ENCODE measurements at regions not wholly inside any gene's neighbourhood (a gene's known extent, or its start where the extent isn't known, plus 50 kb on each side); places are given as distances from the start of the nearest gene placed in this dataset.

DNA sequence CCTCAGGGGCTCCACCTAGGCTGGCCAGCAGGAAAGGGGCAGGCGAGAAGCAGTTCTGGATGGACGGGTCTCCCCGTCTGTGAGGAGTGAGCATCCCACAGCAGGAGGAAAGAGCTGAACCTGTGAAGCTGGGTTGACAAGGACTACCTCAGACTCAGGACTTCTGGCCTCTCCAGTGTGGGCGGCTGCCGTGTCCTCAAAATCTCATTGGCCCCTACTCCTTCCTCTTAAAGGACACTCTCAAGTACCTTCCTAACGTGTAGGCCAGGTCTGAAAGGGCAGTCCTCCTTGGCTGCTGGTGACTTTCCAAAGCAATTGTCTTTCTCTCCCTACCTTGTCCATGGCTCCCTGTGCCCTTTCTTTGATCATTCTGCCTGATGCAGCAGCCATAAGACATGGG is 107.0 kb upstream of the AKIP1 start:
- DNase-seq: no peak
- ChIA-PET CTCF (no interaction called here), POLR2A (ENCODE audit: unreplicated experiment) (no interaction called here)
- Histone ChIP-seq H4K20me1 (ENCODE audit: insufficient read depth) (no peaks in the 10 kb centered on the region), H3K27ac (no peak overlapping the region), H3K4me1 (replicated peaks; ENCODE audit: insufficient read depth) (no peaks in the 10 kb centered on the region), H3F3A (ENCODE audit: insufficient read depth, low read depth) (no peaks in the 10 kb centered on the region), H3K9me3 (ENCODE audit: insufficient read depth, low read depth) (no peaks in the 10 kb centered on the region), H2AFZ (no peak overlapping the region), H3K36me3 (ENCODE audit: low read depth) (no peaks in the 10 kb centered on the region), H3K79me2 (ENCODE audit: low read depth) (no peaks in the 10 kb centered on the region), H3K4me2 (no peak overlapping the region), H3K27me3 (ENCODE audit: insufficient read depth, low read depth) (no peaks in the 10 kb centered on the region), H3K9me2 (ENCODE audit: insufficient read depth) (no peaks in the 10 kb centered on the region), H3K4me3 (no peak overlapping the region)
- BruUV-seq (replicated peaks): no TSS peak
- TF ChIP-seq, protein P1, sequence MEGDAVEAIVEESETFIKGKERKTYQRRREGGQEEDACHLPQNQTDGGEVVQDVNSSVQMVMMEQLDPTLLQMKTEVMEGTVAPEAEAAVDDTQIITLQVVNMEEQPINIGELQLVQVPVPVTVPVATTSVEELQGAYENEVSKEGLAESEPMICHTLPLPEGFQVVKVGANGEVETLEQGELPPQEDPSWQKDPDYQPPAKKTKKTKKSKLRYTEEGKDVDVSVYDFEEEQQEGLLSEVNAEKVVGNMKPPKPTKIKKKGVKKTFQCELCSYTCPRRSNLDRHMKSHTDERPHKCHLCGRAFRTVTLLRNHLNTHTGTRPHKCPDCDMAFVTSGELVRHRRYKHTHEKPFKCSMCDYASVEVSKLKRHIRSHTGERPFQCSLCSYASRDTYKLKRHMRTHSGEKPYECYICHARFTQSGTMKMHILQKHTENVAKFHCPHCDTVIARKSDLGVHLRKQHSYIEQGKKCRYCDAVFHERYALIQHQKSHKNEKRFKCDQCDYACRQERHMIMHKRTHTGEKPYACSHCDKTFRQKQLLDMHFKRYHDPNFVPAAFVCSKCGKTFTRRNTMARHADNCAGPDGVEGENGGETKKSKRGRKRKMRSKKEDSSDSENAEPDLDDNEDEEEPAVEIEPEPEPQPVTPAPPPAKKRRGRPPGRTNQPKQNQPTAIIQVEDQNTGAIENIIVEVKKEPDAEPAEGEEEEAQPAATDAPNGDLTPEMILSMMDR (conservative IDR thresholded peaks at IDR 0.05): no peak
- no peak for TF ChIP-seq EZH2 (IDR thresholded peaks at IDR 0.05; ENCODE audit: low read depth)
- intact Hi-C loops (cut with micrococcal nuclease; ENCODE audit: unreplicated experiment): no loop called here

DNA sequence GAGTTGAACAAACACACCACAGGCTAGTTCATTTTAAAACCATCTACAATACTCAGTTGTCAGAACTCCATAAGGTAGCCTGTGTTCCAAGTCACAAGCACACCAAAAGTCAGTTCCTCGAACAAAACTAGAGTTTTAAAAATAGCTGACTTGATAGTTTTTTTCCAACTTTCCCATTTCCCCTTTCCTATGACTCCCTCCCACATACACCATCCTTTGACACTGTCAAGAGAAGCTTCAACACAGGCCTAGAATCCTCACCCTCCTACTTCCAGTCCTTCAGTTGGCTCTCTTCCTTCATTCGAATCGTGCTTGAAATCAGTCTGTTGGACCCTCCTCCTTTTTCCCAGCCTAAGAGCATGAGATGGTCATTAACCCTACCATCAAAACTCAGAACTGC is 105.7 kb upstream of the AKIP1 start:
- H3K4me3 ChIP-seq: no peak overlapping the region
- H3K4me2 ChIP-seq: no peak overlapping the region
- intact Hi-C loops (cut with micrococcal nuclease; ENCODE audit: unreplicated experiment): no loop called here
- no peaks in the 10 kb centered on the region for H4K20me1 ChIP-seq (ENCODE audit: insufficient read depth)
- no peaks in the 10 kb centered on the region for H3K27me3 ChIP-seq (ENCODE audit: insufficient read depth, low read depth)
- H2AFZ ChIP-seq: no peak overlapping the region
- TF ChIP-seq, protein P1 (conservative IDR thresholded peaks at IDR 0.05): no peak
- no peak for TF ChIP-seq EZH2 (IDR thresholded peaks at IDR 0.05; ENCODE audit: low read depth)
- ChIA-PET CTCF (no interaction called here), POLR2A (ENCODE audit: unreplicated experiment) (no interaction called here)
- no peaks in the 10 kb centered on the region for H3F3A ChIP-seq (ENCODE audit: insufficient read depth, low read depth)
- no peak overlapping the region for H3K27ac ChIP-seq
- H3K9me3 ChIP-seq (ENCODE audit: insufficient read depth, low read depth): no peaks in the 10 kb centered on the region
- no peaks in the 10 kb centered on the region for H3K79me2 ChIP-seq (ENCODE audit: low read depth)
- H3K9me2 ChIP-seq (ENCODE audit: insufficient read depth): no peaks in the 10 kb centered on the region
- H3K36me3 ChIP-seq (ENCODE audit: low read depth): no peaks in the 10 kb centered on the region
- no TSS peak for BruUV-seq (replicated peaks)
- H3K4me1 ChIP-seq (replicated peaks; ENCODE audit: insufficient read depth): no peaks in the 10 kb centered on the region
- DNase-seq: no peak

DNA sequence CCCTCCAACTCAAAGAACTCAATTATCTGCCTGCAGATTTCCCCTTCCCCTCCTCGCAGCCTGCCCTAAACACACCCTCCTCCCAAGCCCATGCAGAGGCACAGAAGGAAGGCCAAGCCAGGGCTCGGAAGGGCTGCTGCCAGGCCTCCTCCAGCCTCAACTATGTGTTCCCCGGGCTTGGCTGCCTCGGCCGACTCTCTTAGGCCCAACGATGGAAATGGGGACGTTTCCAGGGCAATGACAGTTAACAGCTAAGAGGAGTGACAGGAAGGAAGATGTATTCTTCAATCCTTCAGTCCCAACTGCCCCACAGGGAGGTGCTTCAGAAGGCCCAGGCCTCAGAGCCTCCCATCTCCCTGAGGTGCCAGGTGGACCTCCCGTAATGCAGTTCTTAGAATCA is 104.0 kb upstream of the AKIP1 start:
- H3K27ac ChIP-seq: no peak overlapping the region
- no peak overlapping the region for H2AFZ ChIP-seq
- H3K4me2 ChIP-seq: no peak overlapping the region

More for the DNA sequence above, 104.0 kb upstream of the AKIP1 start:
- no TSS peak for BruUV-seq (replicated peaks)
- no peaks in the 10 kb centered on the region for H3K9me2 ChIP-seq (ENCODE audit: insufficient read depth)
- H3K9me3 ChIP-seq (ENCODE audit: insufficient read depth, low read depth): no peaks in the 10 kb centered on the region
- CTCF ChIA-PET: no interaction called here
- intact Hi-C loops (cut with micrococcal nuclease; ENCODE audit: unreplicated experiment): no loop called here
- H3K4me3 ChIP-seq: no peak overlapping the region
- no peaks in the 10 kb centered on the region for H3K27me3 ChIP-seq (ENCODE audit: insufficient read depth, low read depth)
- no peak for TF ChIP-seq EZH2 (IDR thresholded peaks at IDR 0.05; ENCODE audit: low read depth)
- TF ChIP-seq, protein P1 (conservative IDR thresholded peaks at IDR 0.05): no peak
- peaks cover 1% of the 10 kb centered on the region; the same call in 1 of the 2 replicates for H3K4me1 ChIP-seq (replicated peaks; ENCODE audit: insufficient read depth)
- POLR2A ChIA-PET (ENCODE audit: unreplicated experiment): interaction anchor here (0.5 kb wide), 1 partner anchor 86 kb away, joined by 5 read pairs; no protein-coding TSS in a partner anchor
- no peaks in the 10 kb centered on the region for H3K79me2 ChIP-seq (ENCODE audit: low read depth)
- no peaks in the 10 kb centered on the region for H4K20me1 ChIP-seq (ENCODE audit: insufficient read depth)
- H3F3A ChIP-seq (ENCODE audit: insufficient read depth, low read depth): no peaks in the 10 kb centered on the region
- no peaks in the 10 kb centered on the region for H3K36me3 ChIP-seq (ENCODE audit: low read depth)
- no peak for DNase-seq
